HCT116 (cell line): ENCODE measurements at regions not wholly inside any gene's neighbourhood (a gene's known extent, or its start where the extent isn't known, plus 50 kb on each side); places are given as distances from the start of the nearest gene placed in this dataset.

ENCODE experiments used
- CTCF ChIP-seq, 3 experiments: fragments of 200-600 bp in 1 of 3; sonication (generic) in 1 of 3; IDR thresholded peaks in 2 of 3; conservative IDR thresholded peaks in 1 of 3; 2 replicates each; pipeline ENCODE4 v1.5.1; 2012 to 2017; ENCODE audit warnings: low read depth in 2 of 3, low read length in 2 of 3, antibody characterized with exemption in 1 of 3, borderline replicate concordance in 1 of 3, control low read depth in 1 of 3, mild to moderate bottlenecking in 1 of 3, mixed read lengths in 1 of 3, mixed run types in 1 of 3, moderate library complexity in 1 of 3; ENCODE audit not compliant: insufficient read depth in 1 of 3
- FOSL1 ChIP-seq: IDR thresholded peaks from 2 replicates; pipeline ENCODE4 v1.6.1; 2012; ENCODE audit warnings: low read depth
- MAX ChIP-seq: IDR thresholded peaks from 2 replicates; pipeline ENCODE4 v1.6.1; 2012

- no peak for TF ChIP-seq FOSL1
- no peak for TF ChIP-seq CTCF (IDR thresholded peaks at IDR 0.05 in 2 of 3, conservative IDR thresholded peaks at IDR 0.05 in 1 of 3; ENCODE audit: borderline replicate concordance in 1 of 3, insufficient read depth in 1 of 3, low read depth in 2 of 3, low read length in 2 of 3)
- no peak for TF ChIP-seq MAX
Observed at GRCh38 chr2:84115173-84115857, 343.8 kb downstream of the SUCLG1 start.
